Lung (tissue), 11 donors: ENCODE measurements at regions not wholly inside any gene's neighbourhood (a gene's known extent, or its start where the extent isn't known, plus 50 kb on each side); places are given as distances from the start of the nearest gene placed in this dataset.

Source experiments
- ATAC-seq: fragments of 200-7000 bp; cut with Tn5 transposase; one replicate; pipeline ENCODE4 v1.9.1; 2020; ENCODE audit warnings: moderate number of reproducible peaks; ENCODE audit not compliant: insufficient read depth, low FRiP score
- DNase-seq, 3 donors: peaks; one replicate each; pipeline ENCODE4 v3.0.0-alpha.2; 2013 to 2017
- H3K27ac ChIP-seq, 2 donors: one replicate each; pipeline ENCODE4 v1.5.1; 2013; ENCODE audit warnings: mild to moderate bottlenecking in 2 of 2, moderate library complexity in 2 of 2, control low read depth in 1 of 2, inconsistent platforms in 1 of 2, low read depth in 1 of 2, low read length in 1 of 2
- H3K27me3 ChIP-seq, 3 donors: one replicate each; pipeline ENCODE4 v1.5.1; 2013; ENCODE audit warnings: low read length in 2 of 3; ENCODE audit not compliant: control insufficient read depth in 3 of 3, insufficient read depth in 3 of 3
- H3K36me3 ChIP-seq, 4 donors: one replicate each; pipeline ENCODE4 v1.5.1; 2013; ENCODE audit warnings: low read length in 4 of 4, mild to moderate bottlenecking in 1 of 4, moderate library complexity in 1 of 4; ENCODE audit not compliant: control insufficient read depth in 4 of 4, insufficient read depth in 4 of 4
- H3K4me1 ChIP-seq, 5 donors: one replicate each; pipeline ENCODE4 v1.5.1; 2013; ENCODE audit warnings: low read length in 5 of 5, mild to moderate bottlenecking in 2 of 5, moderate library complexity in 1 of 5; ENCODE audit not compliant: control insufficient read depth in 5 of 5, insufficient read depth in 5 of 5
- H3K4me3 ChIP-seq: one replicate; pipeline ENCODE4 v1.5.1; 2013; ENCODE audit warnings: mild to moderate bottlenecking, control low read depth, moderate library complexity
- H3K9ac ChIP-seq, 2 donors: one replicate each; pipeline ENCODE4 v1.5.1; 2013; ENCODE audit warnings: low read length in 2 of 2, control low read depth in 1 of 2; ENCODE audit not compliant: insufficient read depth in 1 of 2
- H3K9me3 ChIP-seq, 4 donors: one replicate each; pipeline ENCODE4 v1.5.1; 2013; ENCODE audit warnings: low read length in 3 of 4, mild to moderate bottlenecking in 1 of 4, moderate library complexity in 1 of 4; ENCODE audit not compliant: control insufficient read depth in 4 of 4, insufficient read depth in 3 of 4
- WGBS, 2 donors: extraction: QIAGEN DNeasy Blood & Tissue Kit; methylation state at CpG; one replicate each; pipeline ENCODE4 v1.1.7; 2013; 5-methylcytosine and 5-hydroxymethylcytosine counted together
- TF ChIP-seq, protein P1 (sequence below): IDR thresholded peaks from 2 replicates; pipeline ENCODE4 v1.5.1; 2012; ENCODE audit warnings: mild to moderate bottlenecking; ENCODE audit errors: control extremely low read depth, extremely low read depth
- donor health status: control.
- donor health status: control.
- donor health status: Bipolar disorder and iron deficiency.
- donor health status: healthy.
- donor health status: DM: yes; HTN: yes; CAD: no.

DNA sequence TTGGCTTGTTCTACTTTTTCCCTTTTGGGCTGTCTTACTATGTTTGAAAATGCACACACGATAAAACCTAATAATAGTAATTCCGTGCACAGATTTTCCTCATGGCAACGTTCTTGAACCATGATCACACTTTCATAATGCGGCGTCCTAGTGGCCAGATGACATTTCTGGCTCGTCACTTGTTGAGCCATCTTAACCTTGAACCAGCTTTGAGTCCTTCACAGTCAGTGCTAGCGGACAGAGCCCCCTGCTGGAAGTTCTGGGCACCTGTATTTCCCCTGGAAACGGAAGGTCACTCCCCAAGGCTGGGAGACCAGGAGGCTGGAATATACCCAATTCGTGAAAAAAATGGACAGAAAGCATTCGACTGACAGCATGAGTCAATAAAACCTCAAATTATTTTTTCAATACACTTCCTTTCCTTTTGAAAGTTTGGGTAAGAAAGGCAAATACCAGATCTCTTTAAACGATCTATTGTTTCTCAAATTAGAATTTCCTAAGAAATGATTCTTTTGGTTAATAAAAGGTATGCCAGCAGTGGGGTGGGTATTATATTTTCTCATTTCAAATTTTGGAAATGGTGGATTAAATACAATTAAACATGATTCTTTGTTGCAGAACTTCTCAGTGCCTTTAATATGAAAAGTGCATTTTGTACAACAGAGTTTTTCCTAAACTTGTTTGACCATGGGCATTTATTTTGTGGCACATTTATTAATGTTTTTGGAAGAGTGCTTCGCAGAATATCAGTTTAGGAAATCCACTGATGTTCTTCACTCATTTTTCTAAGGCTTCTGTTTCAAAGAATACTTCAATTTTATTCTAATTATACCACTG is 542.3 kb downstream of the QKI start:
- no peak overlapping the region for H3K9ac ChIP-seq
- no peak overlapping the region for H3K4me3 ChIP-seq
- H3K27me3 ChIP-seq, result no peaks in the 10 kb centered on the region
- H3K36me3 ChIP-seq, result no peaks in the 10 kb centered on the region
- H3K9me3 ChIP-seq, result no peaks in the 10 kb centered on the region
- ATAC-seq, result peak; percentile 89
- H3K27ac ChIP-seq, result no peak overlapping the region
- peak; percentile 72 to 78 (median 75) for DNase-seq
- peaks cover 0 to 10% (median 1%) of the 10 kb centered on the region in 5 donors for H3K4me1 ChIP-seq
- TF ChIP-seq, protein P1, sequence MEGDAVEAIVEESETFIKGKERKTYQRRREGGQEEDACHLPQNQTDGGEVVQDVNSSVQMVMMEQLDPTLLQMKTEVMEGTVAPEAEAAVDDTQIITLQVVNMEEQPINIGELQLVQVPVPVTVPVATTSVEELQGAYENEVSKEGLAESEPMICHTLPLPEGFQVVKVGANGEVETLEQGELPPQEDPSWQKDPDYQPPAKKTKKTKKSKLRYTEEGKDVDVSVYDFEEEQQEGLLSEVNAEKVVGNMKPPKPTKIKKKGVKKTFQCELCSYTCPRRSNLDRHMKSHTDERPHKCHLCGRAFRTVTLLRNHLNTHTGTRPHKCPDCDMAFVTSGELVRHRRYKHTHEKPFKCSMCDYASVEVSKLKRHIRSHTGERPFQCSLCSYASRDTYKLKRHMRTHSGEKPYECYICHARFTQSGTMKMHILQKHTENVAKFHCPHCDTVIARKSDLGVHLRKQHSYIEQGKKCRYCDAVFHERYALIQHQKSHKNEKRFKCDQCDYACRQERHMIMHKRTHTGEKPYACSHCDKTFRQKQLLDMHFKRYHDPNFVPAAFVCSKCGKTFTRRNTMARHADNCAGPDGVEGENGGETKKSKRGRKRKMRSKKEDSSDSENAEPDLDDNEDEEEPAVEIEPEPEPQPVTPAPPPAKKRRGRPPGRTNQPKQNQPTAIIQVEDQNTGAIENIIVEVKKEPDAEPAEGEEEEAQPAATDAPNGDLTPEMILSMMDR, result peak; percentile 72
- 18 to 22% methylated on average over 12 of the region's 12 CpGs for WGBS, 2 donors

DNA sequence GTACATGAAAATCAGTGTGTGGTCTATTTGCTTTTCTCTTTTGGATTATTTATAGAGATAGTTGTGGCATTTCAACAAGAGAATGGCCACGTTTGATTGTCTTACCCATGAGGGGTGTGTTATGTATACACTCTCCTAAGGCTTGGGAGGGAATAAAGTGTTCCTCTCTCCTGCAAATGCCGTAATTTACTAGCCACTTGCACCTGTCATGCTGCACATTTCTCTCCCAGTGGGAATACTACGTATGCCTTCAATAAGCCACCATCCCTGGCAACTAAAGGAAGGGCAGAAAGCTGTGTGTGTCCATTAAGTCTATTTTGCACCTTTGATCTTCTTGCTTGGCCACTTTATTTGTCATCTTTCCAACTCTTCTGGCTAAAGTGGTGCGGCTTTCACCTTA is 541.2 kb downstream of the QKI start:
- H3K36me3 ChIP-seq, result no peaks in the 10 kb centered on the region
- H3K4me3 ChIP-seq, result no peak overlapping the region
- H3K9me3 ChIP-seq, result no peaks in the 10 kb centered on the region
- ATAC-seq, result no peak
- 80% methylated on average over 4 of the region's 4 CpGs for WGBS, 2 donors
- no peak overlapping the region for H3K27ac ChIP-seq
- peaks cover 0 to 10% (median 1%) of the 10 kb centered on the region in 5 donors for H3K4me1 ChIP-seq
- no peak overlapping the region for H3K9ac ChIP-seq
- H3K27me3 ChIP-seq, result no peaks in the 10 kb centered on the region
- TF ChIP-seq, protein P1, result no peak
- DNase-seq, result no peak

DNA sequence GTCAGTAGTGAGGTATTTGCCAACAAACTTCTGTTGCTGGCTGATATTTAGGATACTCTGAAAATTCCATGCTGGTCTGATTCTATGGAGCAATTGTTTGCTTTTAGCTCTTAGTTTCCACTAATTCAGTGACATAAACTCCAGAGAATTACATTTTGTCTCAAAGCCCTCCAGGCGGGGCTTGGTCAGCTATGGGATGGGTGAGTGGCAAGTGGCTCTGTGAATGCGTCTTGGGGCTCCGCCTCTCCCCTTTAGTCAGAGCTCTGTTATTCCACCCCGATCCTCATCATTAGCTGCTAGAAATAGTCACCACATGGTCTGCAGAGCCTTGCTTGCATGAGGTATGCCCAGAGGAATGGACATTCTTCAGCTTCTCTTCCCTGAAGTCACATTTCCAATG is 540.6 kb downstream of the QKI start:
- Histone ChIP-seq H3K9me3 (no peaks in the 10 kb centered on the region), H3K4me1 (peaks cover 0 to 10% (median 0%) of the 10 kb centered on the region in 5 donors), H3K27ac (no peak overlapping the region), H3K9ac (no peak overlapping the region), H3K27me3 (no peaks in the 10 kb centered on the region), H3K4me3 (no peak overlapping the region), H3K36me3 (no peaks in the 10 kb centered on the region)
- no peak for DNase-seq
- ATAC-seq, result no peak
- TF ChIP-seq, protein P1, result no peak
- WGBS, 2 donors, result 80 to 91% methylated on average over 4 of the region's 4 CpGs
